Uterus (tissue), 3 donors: ENCODE measurements at regions not wholly inside any gene's neighbourhood (a gene's known extent, or its start where the extent isn't known, plus 50 kb on each side); places are given as distances from the start of the nearest gene placed in this dataset.
"Not testable (repeated sequence)": the region's sequence is repeated elsewhere in the genome, so short reads cannot be mapped to it uniquely, and the experiment has no call there.

Source experiments
- DNase-seq, 2 donors: peaks; one replicate each; pipeline ENCODE4 v3.0.0-alpha.2; 2019 to 2020
- H3K27ac ChIP-seq, 2 donors: fragments of 200-600 bp; sonication (generic); 1 replicate in 1 of 2; 2 replicates in 1 of 2; pipeline ENCODE4 v1.5.1; 2016 to 2018
- H3K27me3 ChIP-seq, 2 donors: fragments of 200-600 bp; sonication (generic); one replicate each; pipeline ENCODE4 v1.5.1; 2018 to 2019; ENCODE audit warnings: control low read depth in 1 of 2
- H3K36me3 ChIP-seq, 2 donors: fragments of 200-600 bp; sonication (generic); one replicate each; pipeline ENCODE4 v1.5.1; 2019; ENCODE audit warnings: control low read depth in 1 of 2
- H3K4me1 ChIP-seq, 2 donors: fragments of 200-600 bp; sonication (generic); one replicate each; pipeline ENCODE4 v1.5.1; 2018 to 2019; ENCODE audit warnings: control low read depth in 1 of 2
- H3K4me3 ChIP-seq, 2 donors: fragments of 200-600 bp; sonication (generic); 1 replicate in 1 of 2; 2 replicates in 1 of 2; pipeline ENCODE4 v1.5.1; 2018 to 2019; ENCODE audit warnings: mild to moderate bottlenecking in 1 of 2
- H3K9me3 ChIP-seq, 2 donors: fragments of 200-600 bp; sonication (generic); one replicate each; pipeline ENCODE4 v1.5.1; 2019; ENCODE audit warnings: control low read depth in 1 of 2
- CTCF ChIP-seq, 4 experiments: fragments of 200-600 bp in 2 of 4; fragments of 450-650 bp in 2 of 4; sonication (generic) in 2 of 4; IDR thresholded peaks; one replicate each; pipeline ENCODE4 v1.5.1; 2016 to 2019; ENCODE audit warnings: antibody characterized with exemption in 4 of 4, mild to moderate bottlenecking in 2 of 4, moderate library complexity in 1 of 4
- POLR2A ChIP-seq, 2 donors: fragments of 450-650 bp; IDR thresholded peaks; one replicate each; pipeline ENCODE4 v1.6.1; 2016; ENCODE audit warnings: antibody characterized with exemption in 2 of 2, mild to moderate bottlenecking in 1 of 2, moderate library complexity in 1 of 2
- intact Hi-C: fragments of 100-400 bp; cut with DNase I; formaldehyde crosslinking; loops from one replicate; pipeline ENCODE4 v1.15.1; 2023; ENCODE audit warnings: low total_unique reads
- donor health status: DM: yes; HTN: yes; CAD: no.

- no peak overlapping the region for H3K27ac ChIP-seq
- DNase-seq = no peak
- intact Hi-C loops = no loop called here
- H3K27me3 ChIP-seq = no peaks in the 10 kb centered on the region
- no peaks in the 10 kb centered on the region for H3K36me3 ChIP-seq
- no peaks in the 10 kb centered on the region for H3K4me1 ChIP-seq
- no peaks in the 10 kb centered on the region for H3K9me3 ChIP-seq
- TF ChIP-seq CTCF (IDR thresholded peaks at IDR 0.05) = no peak
- TF ChIP-seq POLR2A (IDR thresholded peaks at IDR 0.05) = no peak
- no peak overlapping the region for H3K4me3 ChIP-seq
Observed at GRCh38 chr11:35046681-35047080, 92.3 kb upstream of the CD44 start.

DNA sequence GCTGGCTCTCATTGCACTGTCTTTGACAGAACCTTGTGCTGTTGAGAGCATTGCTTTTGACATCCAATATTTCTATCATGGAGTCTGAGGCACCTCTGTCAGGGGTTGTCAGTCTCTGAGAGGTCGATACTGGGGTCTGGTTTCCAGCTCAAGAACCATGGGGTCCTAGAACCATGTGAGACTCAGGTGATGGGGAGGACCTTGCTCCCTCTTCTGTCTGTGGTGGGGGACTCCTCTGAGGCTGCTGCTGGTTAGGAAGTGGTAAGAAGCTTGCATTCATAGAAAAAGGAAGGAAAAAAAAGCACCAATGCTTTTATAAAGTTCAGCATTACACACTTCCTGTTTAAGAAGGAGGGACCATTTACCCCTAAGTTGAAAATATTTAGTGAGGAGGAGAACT is 91.8 kb upstream of the CD44 start:
- no peak for DNase-seq
- H3K4me1 ChIP-seq = no peaks in the 10 kb centered on the region
- H3K4me3 ChIP-seq = no peak overlapping the region
- intact Hi-C loops = no loop called here
- no peaks in the 10 kb centered on the region for H3K27me3 ChIP-seq
- no peaks in the 10 kb centered on the region for H3K36me3 ChIP-seq
- H3K9me3 ChIP-seq = no peaks in the 10 kb centered on the region
- no peak for TF ChIP-seq POLR2A (IDR thresholded peaks at IDR 0.05)
- TF ChIP-seq CTCF (IDR thresholded peaks at IDR 0.05) = no peak
- no peak overlapping the region for H3K27ac ChIP-seq

- intact Hi-C loops = no loop called here
- H3K27ac ChIP-seq = no peak overlapping the region
- TF ChIP-seq POLR2A (IDR thresholded peaks at IDR 0.05) (no peak), CTCF (IDR thresholded peaks at IDR 0.05) (no peak)
Observed at GRCh38 chr11:35047769-35048168, 91.2 kb upstream of the CD44 start.

GRCh38 chr11:35048346-35048745 is 90.6 kb upstream of the CD44 start:
- H3K4me3 ChIP-seq, H3K9me3 ChIP-seq, H3K4me1 ChIP-seq, intact Hi-C loops, H3K36me3 ChIP-seq, DNase-seq, H3K27me3 ChIP-seq, H3K27ac ChIP-seq: not testable (repeated sequence)

More at GRCh38 chr11:35047769-35048168, 91.2 kb upstream of the CD44 start:
- no peaks in the 10 kb centered on the region for H3K36me3 ChIP-seq
- H3K4me1 ChIP-seq = no peaks in the 10 kb centered on the region
- no peak for DNase-seq
- H3K27me3 ChIP-seq = no peaks in the 10 kb centered on the region
- no peaks in the 10 kb centered on the region for H3K9me3 ChIP-seq
- no peak overlapping the region for H3K4me3 ChIP-seq

- H3K4me1 ChIP-seq = no peaks in the 10 kb centered on the region
- no peak overlapping the region for H3K27ac ChIP-seq
- no peaks in the 10 kb centered on the region for H3K9me3 ChIP-seq
- no peak for DNase-seq
- no peak for TF ChIP-seq CTCF (IDR thresholded peaks at IDR 0.05)
- no peak for TF ChIP-seq POLR2A (IDR thresholded peaks at IDR 0.05)
- H3K27me3 ChIP-seq = no peaks in the 10 kb centered on the region
- H3K4me3 ChIP-seq = no peak overlapping the region
- no peaks in the 10 kb centered on the region for H3K36me3 ChIP-seq
- intact Hi-C loops = no loop called here
Observed at GRCh38 chr11:35049859-35050531, 89.0 kb upstream of the CD44 start.

DNA sequence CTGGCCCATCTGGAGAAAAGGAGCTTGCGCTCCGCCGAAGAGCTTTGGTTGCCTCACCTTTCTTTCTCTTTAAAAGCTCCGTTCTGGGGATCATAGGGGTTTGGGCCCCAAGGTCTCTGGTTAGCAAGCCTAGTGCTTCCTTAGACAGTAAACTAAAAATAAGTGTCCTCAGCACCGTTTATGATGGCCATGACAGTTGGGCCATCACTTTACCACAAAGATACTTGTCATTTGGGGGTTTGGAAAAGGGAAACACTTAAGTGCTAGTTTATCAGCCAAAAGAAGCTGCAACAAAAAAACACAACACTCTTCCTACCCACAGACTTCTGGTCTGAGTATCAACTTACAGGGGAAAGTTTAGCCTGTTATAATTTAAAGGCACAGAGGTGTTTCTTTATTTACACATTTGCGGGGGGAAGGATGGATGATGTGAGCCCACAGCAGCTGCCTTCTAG is 88.4 kb upstream of the CD44 start:
- no peaks in the 10 kb centered on the region for H3K4me1 ChIP-seq
- DNase-seq = no peak
- H3K9me3 ChIP-seq = no peaks in the 10 kb centered on the region
- no peak for TF ChIP-seq POLR2A (IDR thresholded peaks at IDR 0.05)
- TF ChIP-seq CTCF (IDR thresholded peaks at IDR 0.05) = no peak
- H3K36me3 ChIP-seq = no peaks in the 10 kb centered on the region
- intact Hi-C loops = no loop called here
- no peak overlapping the region for H3K27ac ChIP-seq
- H3K4me3 ChIP-seq = no peak overlapping the region
- H3K27me3 ChIP-seq = no peaks in the 10 kb centered on the region
